Osteoblast (primary cell): ENCODE measurements at regions not wholly inside any gene's neighbourhood (a gene's known extent, or its start where the extent isn't known, plus 50 kb on each side); places are given as distances from the start of the nearest gene placed in this dataset.

Source experiments
- DNase-seq: peaks from one replicate; pipeline ENCODE4 v3.0.0; 2011; ENCODE audit warnings: low spot score, mixed read lengths; ENCODE audit not compliant: insufficient read length; ENCODE audit errors: missing footprints
- H2AFZ ChIP-seq: 2 replicates; pipeline ENCODE4 v1.6.0; 2011; ENCODE audit warnings: mild to moderate bottlenecking, low read length
- H3K27ac ChIP-seq: 2 replicates; pipeline ENCODE4 v1.5.1; 2011; ENCODE audit warnings: mild to moderate bottlenecking, low read depth, low read length, moderate library complexity
- H3K27me3 ChIP-seq: 2 replicates; pipeline ENCODE4 v1.6.0; 2012; ENCODE audit warnings: mild to moderate bottlenecking, control low read depth, inconsistent platforms, low read length, moderate library complexity; ENCODE audit not compliant: insufficient read depth
- H3K36me3 ChIP-seq: 2 replicates; pipeline ENCODE4 v1.5.1; 2011; ENCODE audit warnings: mild to moderate bottlenecking, low read length, control low read depth, moderate library complexity; ENCODE audit not compliant: insufficient read depth
- H3K4me1 ChIP-seq: 2 replicates; pipeline ENCODE4 v1.5.1; 2011; ENCODE audit warnings: mild to moderate bottlenecking, low read length, control low read depth, moderate library complexity; ENCODE audit not compliant: insufficient read depth
- H3K4me2 ChIP-seq: 2 replicates; pipeline ENCODE4 v1.6.0; 2011; ENCODE audit warnings: mild to moderate bottlenecking, low read length; ENCODE audit not compliant: insufficient read depth
- H3K4me3 ChIP-seq: fragments of 200-600 bp; sonication (generic); 3 replicates; pipeline ENCODE4 v1.5.1; 2012; ENCODE audit warnings: mild to moderate bottlenecking, low read length, inconsistent platforms; ENCODE audit not compliant: insufficient read depth
- H3K79me2 ChIP-seq: 2 replicates; pipeline ENCODE4 v1.6.0; 2012; ENCODE audit warnings: mild to moderate bottlenecking, low read length, control low read depth, inconsistent platforms; ENCODE audit not compliant: insufficient read depth
- H3K9me3 ChIP-seq: 2 replicates; pipeline ENCODE4 v1.5.1; 2011; ENCODE audit warnings: low read depth, low read length, control low read depth
- H4K20me1 ChIP-seq: 2 replicates; pipeline ENCODE4 v1.6.0; 2012; ENCODE audit warnings: mild to moderate bottlenecking, low read length, control low read depth; ENCODE audit not compliant: insufficient read depth
- TF ChIP-seq, protein P1 (sequence below): IDR thresholded peaks from 2 replicates; pipeline ENCODE4 v1.5.1; 2011; ENCODE audit warnings: mild to moderate bottlenecking, low read depth, low read length, moderate library complexity; ENCODE audit errors: extremely low read depth

DNA sequence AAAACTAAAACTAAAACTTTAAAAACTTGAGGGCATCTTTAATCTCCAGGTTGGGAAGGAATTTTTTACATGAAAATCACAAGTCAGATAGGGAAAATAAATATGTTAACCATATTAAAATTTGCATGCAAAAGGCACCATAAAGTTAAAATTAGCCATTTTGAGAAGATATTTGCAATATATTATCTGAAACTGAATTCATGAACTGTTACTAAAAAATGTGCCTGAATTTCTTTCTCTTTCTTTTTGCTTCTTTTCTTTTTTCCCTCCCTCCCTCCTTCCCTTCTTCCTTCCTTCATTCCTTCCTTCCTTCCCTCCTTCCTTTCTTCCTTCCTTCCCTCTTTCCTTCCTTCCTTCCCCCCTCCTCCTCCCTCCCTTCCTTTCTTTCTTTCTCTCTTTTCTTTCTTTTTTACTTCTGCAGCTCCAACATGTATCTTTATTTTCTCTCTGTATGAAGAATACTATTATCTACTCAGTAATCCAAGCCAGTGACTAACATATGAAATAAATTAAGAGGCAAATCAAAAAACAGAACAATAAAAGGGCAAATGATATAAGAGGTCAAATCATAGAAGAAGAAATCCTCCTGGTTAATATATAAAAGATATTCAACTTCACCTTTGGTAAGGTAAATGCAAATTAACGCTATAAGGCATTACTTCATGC lies 146.0 kb downstream of the BRMS1L start:
- H4K20me1 ChIP-seq, result no peaks in the 10 kb centered on the region
- no peak overlapping the region for H3K27ac ChIP-seq

DNA sequence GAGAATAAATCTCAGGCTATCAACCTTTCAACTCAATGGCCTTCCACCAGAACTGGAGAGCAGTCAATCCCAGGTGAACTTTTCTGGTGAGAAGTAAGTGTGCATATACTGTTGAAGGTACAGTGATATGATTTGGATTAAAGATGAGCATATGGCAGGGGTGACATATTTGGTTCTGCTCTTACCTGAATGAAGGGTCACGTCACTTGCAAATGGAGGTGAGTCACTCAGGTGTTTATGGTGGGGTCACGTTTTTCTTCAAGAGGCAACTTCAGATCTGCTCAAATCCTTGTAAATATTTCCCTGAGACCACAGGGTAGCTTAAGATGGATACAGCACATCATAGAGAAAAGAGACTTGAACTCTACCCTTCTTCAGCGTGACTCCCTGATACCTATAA lies 143.2 kb downstream of the BRMS1L start:
- H3K4me2 ChIP-seq, result no peak overlapping the region
- no peak for DNase-seq

More for the DNA sequence above, 146.0 kb downstream of the BRMS1L start:
- no peaks in the 10 kb centered on the region for H3K36me3 ChIP-seq
- no peak overlapping the region for H2AFZ ChIP-seq
- no peaks in the 10 kb centered on the region for H3K79me2 ChIP-seq
- H3K27me3 ChIP-seq, result no peaks in the 10 kb centered on the region
- no peaks in the 10 kb centered on the region for H3K4me1 ChIP-seq
- TF ChIP-seq, protein P1, sequence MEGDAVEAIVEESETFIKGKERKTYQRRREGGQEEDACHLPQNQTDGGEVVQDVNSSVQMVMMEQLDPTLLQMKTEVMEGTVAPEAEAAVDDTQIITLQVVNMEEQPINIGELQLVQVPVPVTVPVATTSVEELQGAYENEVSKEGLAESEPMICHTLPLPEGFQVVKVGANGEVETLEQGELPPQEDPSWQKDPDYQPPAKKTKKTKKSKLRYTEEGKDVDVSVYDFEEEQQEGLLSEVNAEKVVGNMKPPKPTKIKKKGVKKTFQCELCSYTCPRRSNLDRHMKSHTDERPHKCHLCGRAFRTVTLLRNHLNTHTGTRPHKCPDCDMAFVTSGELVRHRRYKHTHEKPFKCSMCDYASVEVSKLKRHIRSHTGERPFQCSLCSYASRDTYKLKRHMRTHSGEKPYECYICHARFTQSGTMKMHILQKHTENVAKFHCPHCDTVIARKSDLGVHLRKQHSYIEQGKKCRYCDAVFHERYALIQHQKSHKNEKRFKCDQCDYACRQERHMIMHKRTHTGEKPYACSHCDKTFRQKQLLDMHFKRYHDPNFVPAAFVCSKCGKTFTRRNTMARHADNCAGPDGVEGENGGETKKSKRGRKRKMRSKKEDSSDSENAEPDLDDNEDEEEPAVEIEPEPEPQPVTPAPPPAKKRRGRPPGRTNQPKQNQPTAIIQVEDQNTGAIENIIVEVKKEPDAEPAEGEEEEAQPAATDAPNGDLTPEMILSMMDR, result no peak
- no peak overlapping the region for H3K4me2 ChIP-seq
- no peak overlapping the region for H3K4me3 ChIP-seq
- H3K9me3 ChIP-seq, result no peaks in the 10 kb centered on the region
- DNase-seq, result no peak

DNA sequence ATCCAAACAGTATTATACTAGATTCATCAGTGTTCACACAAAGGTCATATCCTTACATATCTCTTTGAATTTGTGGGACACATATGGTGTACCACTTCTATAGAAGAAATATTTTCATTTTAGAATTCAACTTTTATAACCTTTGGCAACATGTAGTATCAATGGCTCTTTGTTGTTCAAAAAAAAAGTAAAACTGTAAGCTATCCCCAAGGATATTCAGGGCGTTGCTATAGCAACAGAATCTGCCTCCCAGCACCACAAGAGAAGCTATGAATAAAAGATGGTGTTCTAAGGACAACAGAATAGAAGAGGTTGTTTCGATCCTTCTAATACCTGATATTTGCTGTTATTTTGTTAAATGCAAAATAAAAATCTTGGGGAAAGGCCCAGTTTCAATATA lies 139.3 kb downstream of the BRMS1L start:
- TF ChIP-seq, protein P1, result no peak
- no peak overlapping the region for H2AFZ ChIP-seq
- H3K36me3 ChIP-seq, result no peaks in the 10 kb centered on the region
- H3K4me3 ChIP-seq, result no peak overlapping the region
- DNase-seq, result no peak
- no peaks in the 10 kb centered on the region for H3K27me3 ChIP-seq
- no peaks in the 10 kb centered on the region for H4K20me1 ChIP-seq
- H3K27ac ChIP-seq, result no peak overlapping the region
- H3K4me2 ChIP-seq, result no peak overlapping the region
- no peaks in the 10 kb centered on the region for H3K79me2 ChIP-seq
- H3K4me1 ChIP-seq, result no peaks in the 10 kb centered on the region
- H3K9me3 ChIP-seq, result no peaks in the 10 kb centered on the region

More for the DNA sequence above, 143.2 kb downstream of the BRMS1L start:
- no peaks in the 10 kb centered on the region for H3K36me3 ChIP-seq
- no peaks in the 10 kb centered on the region for H3K9me3 ChIP-seq
- H4K20me1 ChIP-seq, result no peaks in the 10 kb centered on the region
- no peak overlapping the region for H3K27ac ChIP-seq
- H3K4me1 ChIP-seq, result no peaks in the 10 kb centered on the region
- H3K4me3 ChIP-seq, result no peak overlapping the region
- H2AFZ ChIP-seq, result no peak overlapping the region
- no peaks in the 10 kb centered on the region for H3K79me2 ChIP-seq
- H3K27me3 ChIP-seq, result no peaks in the 10 kb centered on the region
- TF ChIP-seq, protein P1, result no peak

DNA sequence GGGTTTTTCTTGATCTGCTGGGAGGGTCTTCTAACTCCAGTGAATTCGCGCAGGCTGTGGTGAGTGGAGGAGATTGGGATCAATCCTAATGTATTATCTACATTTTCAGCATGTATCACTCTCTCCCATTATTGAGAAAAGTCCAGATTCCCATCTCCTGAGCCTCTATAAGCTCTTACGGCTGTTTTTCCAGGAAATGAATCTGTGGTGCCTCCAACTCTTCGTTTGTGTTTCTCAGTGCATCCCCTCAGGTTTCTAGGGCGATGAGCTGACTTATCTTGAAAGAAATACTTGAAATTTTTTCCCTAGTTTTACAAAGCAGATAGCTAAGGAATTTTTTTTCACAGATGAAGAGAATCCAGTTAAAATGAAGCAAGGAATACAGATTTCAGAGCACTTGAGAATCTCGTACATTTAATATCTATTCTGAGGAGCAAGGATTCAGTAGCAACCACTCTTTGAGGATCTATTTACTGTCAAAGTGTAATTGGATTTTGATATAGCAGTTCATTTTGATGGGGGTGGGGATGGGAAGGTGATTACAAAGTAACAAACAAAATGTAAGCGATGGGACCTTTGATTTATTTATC lies 138.7 kb downstream of the BRMS1L start:
- Histone ChIP-seq H3K4me2 (no peak overlapping the region), H3K36me3 (no peaks in the 10 kb centered on the region), H3K79me2 (no peaks in the 10 kb centered on the region), H3K27me3 (no peaks in the 10 kb centered on the region), H3K27ac (no peak overlapping the region), H2AFZ (no peak overlapping the region), H3K9me3 (no peaks in the 10 kb centered on the region), H3K4me3 (no peak overlapping the region), H4K20me1 (no peaks in the 10 kb centered on the region), H3K4me1 (no peaks in the 10 kb centered on the region)
- TF ChIP-seq, protein P1, result no peak
- no peak for DNase-seq
